Nephron (organoid): ENCODE measurements at regions not wholly inside any gene's neighbourhood (a gene's known extent, or its start where the extent isn't known, plus 50 kb on each side); places are given as distances from the start of the nearest gene placed in this dataset.

Experiments used
- H3K27ac Mint-ChIP-seq, 3 experiments: 2 replicates each; pipeline ENCODE4 v1.8.0; 2020; ENCODE audit warnings: mixed read lengths in 3 of 3, mild to moderate bottlenecking in 2 of 3, moderate library complexity in 1 of 3
- H3K27me3 Mint-ChIP-seq: 2 replicates; pipeline ENCODE4 v1.8.0; 2021; ENCODE audit warnings: low read depth, mild to moderate bottlenecking, moderate library complexity, mixed read lengths
- H3K36me3 Mint-ChIP-seq: 2 replicates; pipeline ENCODE4 v1.8.0; 2020; ENCODE audit warnings: low read depth, mixed read lengths
- H3K4me1 Mint-ChIP-seq: 2 replicates; pipeline ENCODE4 v1.8.0; 2020; ENCODE audit warnings: mixed read lengths
- H3K4me3 Mint-ChIP-seq, 3 experiments: 2 replicates each; pipeline ENCODE4 v1.8.0; 2020; ENCODE audit warnings: mild to moderate bottlenecking in 3 of 3, mixed read lengths in 3 of 3, moderate library complexity in 2 of 3
- H3K9me3 Mint-ChIP-seq: 2 replicates; pipeline ENCODE4 v1.8.0; 2020; ENCODE audit warnings: mixed read lengths
- TF ChIP-seq, protein P1 (sequence below), 3 experiments: fragments of 200-600 bp; sonication (generic); IDR thresholded peaks; one replicate each; pipeline ENCODE4 v1.5.0; 2021; ENCODE audit warnings: antibody characterized with exemption in 3 of 3; ENCODE audit not compliant: unreplicated experiment in 3 of 3

DNA sequence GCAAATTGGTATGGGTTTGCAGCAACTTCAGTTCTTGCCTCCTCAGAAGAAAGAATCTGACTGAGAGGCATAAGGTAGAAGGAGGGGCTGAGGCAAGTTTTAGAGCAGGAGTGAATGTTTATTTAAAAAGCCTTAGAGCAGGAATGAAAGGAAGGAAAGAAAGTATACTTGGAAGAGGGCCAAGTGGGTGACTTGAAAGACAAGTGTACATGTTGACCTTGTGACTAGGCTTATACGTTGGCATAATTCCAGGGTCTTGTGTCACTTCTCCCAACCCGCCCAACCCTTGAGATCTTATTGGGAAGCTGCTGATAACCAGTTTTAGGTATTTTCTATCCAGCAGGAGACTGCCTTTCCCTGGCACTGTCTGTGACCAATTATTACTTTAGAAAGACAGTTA is 436.9 kb upstream of the ZNF717 start:
- Mint-ChIP-seq H3K4me1 (no peaks in the 10 kb centered on the region), H3K27ac (no peak overlapping the region), H3K4me3 (no peak overlapping the region), H3K36me3 (no peaks in the 10 kb centered on the region), H3K9me3 (peaks cover 3% of the 10 kb centered on the region), H3K27me3 (no peaks in the 10 kb centered on the region)
- TF ChIP-seq, protein P1, sequence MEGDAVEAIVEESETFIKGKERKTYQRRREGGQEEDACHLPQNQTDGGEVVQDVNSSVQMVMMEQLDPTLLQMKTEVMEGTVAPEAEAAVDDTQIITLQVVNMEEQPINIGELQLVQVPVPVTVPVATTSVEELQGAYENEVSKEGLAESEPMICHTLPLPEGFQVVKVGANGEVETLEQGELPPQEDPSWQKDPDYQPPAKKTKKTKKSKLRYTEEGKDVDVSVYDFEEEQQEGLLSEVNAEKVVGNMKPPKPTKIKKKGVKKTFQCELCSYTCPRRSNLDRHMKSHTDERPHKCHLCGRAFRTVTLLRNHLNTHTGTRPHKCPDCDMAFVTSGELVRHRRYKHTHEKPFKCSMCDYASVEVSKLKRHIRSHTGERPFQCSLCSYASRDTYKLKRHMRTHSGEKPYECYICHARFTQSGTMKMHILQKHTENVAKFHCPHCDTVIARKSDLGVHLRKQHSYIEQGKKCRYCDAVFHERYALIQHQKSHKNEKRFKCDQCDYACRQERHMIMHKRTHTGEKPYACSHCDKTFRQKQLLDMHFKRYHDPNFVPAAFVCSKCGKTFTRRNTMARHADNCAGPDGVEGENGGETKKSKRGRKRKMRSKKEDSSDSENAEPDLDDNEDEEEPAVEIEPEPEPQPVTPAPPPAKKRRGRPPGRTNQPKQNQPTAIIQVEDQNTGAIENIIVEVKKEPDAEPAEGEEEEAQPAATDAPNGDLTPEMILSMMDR (IDR thresholded peaks at IDR 0.05; ENCODE audit: unreplicated experiment in 3 of 3) = no peak

DNA sequence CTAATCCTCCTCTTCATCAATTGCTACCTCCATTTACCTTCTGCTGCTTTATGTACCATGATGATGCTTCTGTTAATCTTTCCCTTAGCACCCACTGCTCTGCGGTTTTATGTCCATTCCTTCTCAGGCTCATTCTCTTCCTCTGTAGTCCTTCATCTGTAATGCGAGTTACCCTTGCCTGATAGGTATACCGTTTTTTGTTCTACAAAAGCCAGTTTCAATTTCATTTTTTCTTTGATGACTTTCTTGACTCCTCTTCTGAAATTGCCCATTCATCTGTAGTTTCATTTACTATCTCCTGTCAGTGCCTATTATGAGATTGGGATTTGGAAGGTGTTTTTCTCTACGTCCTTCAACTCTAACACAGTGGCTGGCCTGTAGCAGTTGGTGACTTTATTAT is 445.9 kb upstream of the ZNF717 start:
- Mint-ChIP-seq H3K4me3 (no peak overlapping the region), H3K36me3 (no peaks in the 10 kb centered on the region), H3K4me1 (no peaks in the 10 kb centered on the region), H3K27ac (no peak overlapping the region), H3K27me3 (no peaks in the 10 kb centered on the region), H3K9me3 (no peaks in the 10 kb centered on the region)
- TF ChIP-seq, protein P1 (IDR thresholded peaks at IDR 0.05; ENCODE audit: unreplicated experiment in 3 of 3) = no peak

DNA sequence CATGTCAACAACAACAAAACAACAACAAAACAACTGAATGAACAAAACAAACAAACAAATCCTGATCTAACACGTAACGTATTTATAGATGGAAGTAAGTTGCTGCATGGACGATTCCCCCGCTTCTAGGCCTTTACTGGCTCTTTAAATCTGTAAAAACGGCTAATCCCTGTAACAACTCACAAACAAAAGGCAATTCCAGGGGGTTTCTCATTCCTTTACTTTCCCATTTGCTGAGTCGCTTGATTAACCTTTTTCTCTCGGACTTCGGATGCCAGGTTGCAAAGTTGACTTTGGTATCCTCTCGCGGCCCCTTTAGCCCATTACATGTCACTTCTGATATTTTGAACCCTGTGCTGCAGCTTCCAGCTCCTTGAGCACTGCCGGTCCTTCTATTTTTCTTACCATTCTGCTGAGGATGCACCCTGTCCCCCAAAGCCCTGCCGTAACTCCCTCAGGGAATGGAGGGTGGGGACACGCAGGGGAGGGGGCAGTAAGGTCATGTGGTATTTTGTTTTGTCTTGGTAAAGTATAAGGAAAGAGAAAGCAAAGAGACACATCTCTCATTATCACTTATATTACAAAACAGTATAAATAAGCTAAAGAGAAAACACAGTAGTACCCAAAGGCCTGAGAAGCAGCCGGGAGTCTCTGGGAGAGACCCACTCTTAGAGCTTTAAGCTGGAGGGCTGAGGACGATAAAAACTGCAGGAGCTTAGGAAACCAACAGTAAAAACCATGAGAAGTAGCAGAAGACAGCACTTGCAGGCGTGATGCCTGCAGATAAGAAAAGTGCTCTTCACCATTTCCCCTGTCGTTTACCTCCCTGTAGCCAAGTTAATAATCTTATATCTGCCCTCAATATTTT is 457.8 kb upstream of the ZNF717 start:
- TF ChIP-seq, protein P1 (IDR thresholded peaks at IDR 0.05; ENCODE audit: unreplicated experiment in 3 of 3) = no peak
- Mint-ChIP-seq H3K9me3 (peaks cover 1% of the 10 kb centered on the region), H3K4me1 (no peaks in the 10 kb centered on the region), H3K36me3 (no peaks in the 10 kb centered on the region), H3K27ac (no peak overlapping the region), H3K4me3 (no peak overlapping the region), H3K27me3 (no peaks in the 10 kb centered on the region)

DNA sequence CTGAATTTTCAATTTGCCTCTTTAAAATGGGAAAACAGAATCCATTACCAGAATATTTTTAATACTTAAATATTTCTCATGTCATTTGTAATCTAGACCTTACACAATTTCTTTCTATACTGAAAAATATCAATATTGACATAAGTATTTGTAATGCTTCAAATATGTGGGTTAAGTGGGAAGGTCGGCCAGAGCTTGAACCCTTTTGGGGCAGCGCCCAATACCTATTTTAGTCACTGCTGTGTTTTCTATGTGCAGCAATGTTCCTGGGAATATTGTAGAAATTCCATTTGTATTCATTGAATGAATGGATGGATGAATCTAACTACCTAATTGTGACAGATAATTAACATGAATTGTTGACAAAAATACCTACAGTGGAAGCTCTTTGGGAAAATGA is 459.7 kb upstream of the ZNF717 start:
- Mint-ChIP-seq H3K4me3 (no peak overlapping the region), H3K27ac (no peak overlapping the region), H3K9me3 (peaks cover 4% of the 10 kb centered on the region), H3K27me3 (no peaks in the 10 kb centered on the region), H3K36me3 (no peaks in the 10 kb centered on the region), H3K4me1 (no peaks in the 10 kb centered on the region)
- TF ChIP-seq, protein P1 (IDR thresholded peaks at IDR 0.05; ENCODE audit: unreplicated experiment in 3 of 3) = no peak

DNA sequence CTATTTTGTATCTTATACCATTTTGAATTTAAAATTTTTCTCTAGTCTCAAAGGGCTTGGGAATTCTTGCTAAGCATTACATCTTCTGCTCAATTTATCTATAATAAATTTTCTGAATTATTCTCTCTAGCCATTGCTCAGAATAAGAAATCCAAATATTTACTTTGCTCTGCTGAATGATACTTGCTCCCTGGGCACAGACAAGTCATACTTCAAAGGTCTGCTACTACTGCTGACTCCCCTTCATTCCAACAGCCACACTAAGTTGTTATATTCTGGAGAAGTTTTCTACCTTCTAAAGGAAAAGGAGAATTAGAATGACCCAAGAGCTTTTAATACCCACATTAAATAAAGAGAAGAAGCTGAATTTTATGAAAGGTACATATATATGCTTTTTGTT is 460.3 kb upstream of the ZNF717 start:
- TF ChIP-seq, protein P1 (IDR thresholded peaks at IDR 0.05; ENCODE audit: unreplicated experiment in 3 of 3) = no peak
- H3K4me1 Mint-ChIP-seq = no peaks in the 10 kb centered on the region
- no peak overlapping the region for H3K4me3 Mint-ChIP-seq
- H3K27ac Mint-ChIP-seq = peak overlapping the region in 1 of 3 experiments; percentile 25
- H3K36me3 Mint-ChIP-seq = no peaks in the 10 kb centered on the region
- no peaks in the 10 kb centered on the region for H3K27me3 Mint-ChIP-seq
- peaks cover 4% of the 10 kb centered on the region for H3K9me3 Mint-ChIP-seq

DNA sequence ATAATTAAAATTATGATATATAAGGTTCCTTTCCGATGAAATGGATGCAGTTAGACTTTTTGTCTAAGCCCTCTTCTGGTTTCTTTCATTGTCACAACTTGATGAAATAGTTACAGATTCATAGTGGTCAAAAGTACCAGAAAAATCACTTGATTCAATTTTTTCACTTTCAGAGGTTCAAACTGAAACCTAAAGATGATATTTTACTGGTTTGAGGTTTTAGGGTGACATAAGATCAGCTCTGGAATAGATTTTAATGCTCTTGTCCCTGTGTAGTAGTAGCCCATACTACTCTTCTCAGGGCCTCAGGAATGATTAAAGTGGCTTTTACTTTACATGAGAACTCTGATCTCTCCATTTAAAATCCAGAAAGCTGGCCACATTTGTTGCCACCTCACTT is 479.1 kb upstream of the ZNF717 start:
- Mint-ChIP-seq H3K27ac (no peak overlapping the region), H3K27me3 (no peaks in the 10 kb centered on the region), H3K4me3 (no peak overlapping the region), H3K9me3 (no peaks in the 10 kb centered on the region), H3K36me3 (no peaks in the 10 kb centered on the region), H3K4me1 (no peaks in the 10 kb centered on the region)
- TF ChIP-seq, protein P1 (IDR thresholded peaks at IDR 0.05; ENCODE audit: unreplicated experiment in 3 of 3) = no peak
